ENCODE measurements at regions not wholly inside any gene's neighbourhood (a gene's known extent, or its start where the extent isn't known, plus 50 kb on each side); places are given as distances from the start of the nearest gene placed in this dataset.

DNA sequence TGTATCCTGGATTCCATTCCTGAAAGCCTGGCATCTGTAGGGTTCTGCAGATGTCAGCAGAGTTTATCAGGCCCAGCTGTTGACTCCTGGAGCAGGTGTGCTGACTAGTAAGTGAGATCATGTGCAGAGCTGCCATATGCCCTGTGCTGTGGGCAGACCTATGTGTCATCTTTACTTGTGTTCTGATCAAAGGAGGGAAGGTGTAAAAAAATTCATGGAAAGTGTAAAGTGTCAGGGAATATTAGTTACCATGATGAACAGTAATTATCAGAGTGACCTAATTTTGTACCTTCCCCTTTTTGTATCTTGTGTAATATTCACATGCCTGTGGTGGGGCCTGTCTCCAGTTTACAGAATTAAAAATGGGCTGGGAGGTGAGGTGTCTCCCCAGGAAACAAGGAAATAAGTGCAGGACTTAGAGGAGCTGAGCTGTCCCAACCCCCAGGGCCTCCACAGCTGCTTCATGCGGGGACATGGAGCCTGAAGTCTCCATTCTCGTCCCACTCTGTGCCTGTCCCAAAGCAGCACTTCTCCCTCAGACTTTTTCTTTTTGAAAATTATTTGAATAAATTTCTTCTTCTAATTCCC, 148.2 kb upstream of the GGTLC1 start:
- TF ChIP-seq, protein P1, sequence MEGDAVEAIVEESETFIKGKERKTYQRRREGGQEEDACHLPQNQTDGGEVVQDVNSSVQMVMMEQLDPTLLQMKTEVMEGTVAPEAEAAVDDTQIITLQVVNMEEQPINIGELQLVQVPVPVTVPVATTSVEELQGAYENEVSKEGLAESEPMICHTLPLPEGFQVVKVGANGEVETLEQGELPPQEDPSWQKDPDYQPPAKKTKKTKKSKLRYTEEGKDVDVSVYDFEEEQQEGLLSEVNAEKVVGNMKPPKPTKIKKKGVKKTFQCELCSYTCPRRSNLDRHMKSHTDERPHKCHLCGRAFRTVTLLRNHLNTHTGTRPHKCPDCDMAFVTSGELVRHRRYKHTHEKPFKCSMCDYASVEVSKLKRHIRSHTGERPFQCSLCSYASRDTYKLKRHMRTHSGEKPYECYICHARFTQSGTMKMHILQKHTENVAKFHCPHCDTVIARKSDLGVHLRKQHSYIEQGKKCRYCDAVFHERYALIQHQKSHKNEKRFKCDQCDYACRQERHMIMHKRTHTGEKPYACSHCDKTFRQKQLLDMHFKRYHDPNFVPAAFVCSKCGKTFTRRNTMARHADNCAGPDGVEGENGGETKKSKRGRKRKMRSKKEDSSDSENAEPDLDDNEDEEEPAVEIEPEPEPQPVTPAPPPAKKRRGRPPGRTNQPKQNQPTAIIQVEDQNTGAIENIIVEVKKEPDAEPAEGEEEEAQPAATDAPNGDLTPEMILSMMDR (conservative IDR thresholded peaks at IDR 0.05 in 1 of 2, IDR thresholded peaks at IDR 0.05 in 1 of 2; ENCODE audit: low read depth in 1 of 2, low read length in 2 of 2), result no peak
- no peak for TF ChIP-seq EZH2 (IDR thresholded peaks at IDR 0.05; ENCODE audit: low read length, missing control alignments)
